AG08396 (cell line): ENCODE measurements at regions not wholly inside any gene's neighbourhood (a gene's known extent, or its start where the extent isn't known, plus 50 kb on each side); places are given as distances from the start of the nearest gene placed in this dataset.
"Not testable (repeated sequence)": the region's sequence is repeated elsewhere in the genome, so short reads cannot be mapped to it uniquely, and the experiment has no call there.

Experiments
- DNase-seq: peaks from one replicate; pipeline ENCODE4 v3.0.0; 2012; ENCODE audit warnings: low spot score, mixed read lengths

GRCh38 chr5:102554082-102554481 is 55.3 kb upstream of the SLCO6A1 start:
- DNase-seq, result no peak

DNA sequence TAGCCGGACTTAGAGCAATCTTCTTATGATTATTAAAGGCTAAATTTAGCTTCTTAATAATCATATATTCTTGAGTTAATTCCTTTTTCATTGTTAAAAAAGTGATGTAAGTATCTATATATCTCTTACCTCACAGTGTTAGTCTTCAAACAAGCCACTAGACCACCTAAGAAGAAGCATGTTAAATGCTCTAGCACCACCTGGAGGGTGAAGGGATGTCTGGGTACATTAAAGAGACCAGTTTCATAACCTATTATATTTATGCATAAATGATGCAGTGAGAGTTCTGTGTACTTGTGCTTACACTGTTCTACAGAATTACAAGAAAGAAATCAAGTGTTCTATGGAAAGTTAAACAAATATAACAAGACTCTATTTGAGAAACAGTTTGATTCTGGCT is 55.9 kb upstream of the SLCO6A1 start:
- no peak for DNase-seq

DNA sequence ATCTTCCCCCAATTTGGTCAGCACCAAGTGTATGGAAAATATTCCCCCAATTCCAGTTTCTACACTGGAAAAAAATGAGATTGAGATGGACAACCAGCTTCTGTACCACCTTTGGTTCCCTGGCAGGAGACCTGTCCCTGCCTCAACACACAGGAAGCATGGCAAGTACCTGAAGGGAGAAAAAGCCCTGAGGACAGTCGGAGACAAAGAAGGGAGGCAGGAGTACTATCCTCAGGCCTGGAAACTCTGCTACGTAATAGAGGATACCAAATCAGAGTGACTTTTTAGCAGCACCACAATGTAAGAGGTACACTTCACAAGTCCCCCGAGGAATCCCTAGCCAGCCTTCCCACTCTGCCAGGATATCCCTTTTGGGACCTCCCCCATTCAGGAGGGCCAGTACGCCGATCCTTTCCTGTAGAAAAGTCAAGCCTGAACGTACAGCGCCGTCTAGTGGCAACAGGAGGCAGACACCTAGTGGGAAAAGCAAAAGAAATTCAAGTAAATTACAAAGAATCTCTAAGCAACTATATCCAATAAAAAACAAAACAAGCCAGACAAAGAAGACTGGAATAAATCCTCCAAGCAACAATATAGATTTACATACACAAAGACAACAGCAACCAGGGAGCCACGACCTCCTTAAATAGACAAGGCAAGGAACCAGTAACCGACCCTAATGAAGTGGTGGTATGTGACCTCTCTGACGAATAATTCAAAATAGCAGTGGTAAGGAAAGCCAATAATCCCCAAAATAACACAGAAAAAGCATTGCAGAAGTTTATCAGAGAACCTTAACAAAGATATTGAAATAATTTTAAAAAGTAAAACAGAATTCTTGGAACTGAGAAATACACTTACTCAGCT is 63.3 kb upstream of the SLCO6A1 start:
- DNase-seq, result peak; percentile 7

GRCh38 chr5:102570747-102571146 is 71.9 kb upstream of the SLCO6A1 start:
- no peak for DNase-seq

DNA sequence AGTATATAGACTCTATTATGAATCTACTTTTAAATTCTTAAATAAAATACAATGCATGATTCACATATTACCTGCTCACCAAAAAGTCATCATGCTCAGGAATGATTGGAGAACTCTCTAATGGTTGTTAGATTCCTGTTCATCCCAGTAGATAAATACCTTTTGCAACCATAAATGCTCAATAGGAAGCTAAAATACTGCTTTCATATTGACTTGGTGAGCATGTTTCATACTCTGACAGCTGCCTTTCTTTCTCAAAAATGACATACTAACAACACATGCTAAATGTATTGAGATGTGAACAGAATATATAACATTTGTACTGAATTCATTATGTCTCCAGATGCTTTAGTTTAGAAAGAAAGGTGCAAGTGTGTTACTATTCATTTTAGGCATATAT is 79.6 kb upstream of the SLCO6A1 start:
- no peak for DNase-seq

DNA sequence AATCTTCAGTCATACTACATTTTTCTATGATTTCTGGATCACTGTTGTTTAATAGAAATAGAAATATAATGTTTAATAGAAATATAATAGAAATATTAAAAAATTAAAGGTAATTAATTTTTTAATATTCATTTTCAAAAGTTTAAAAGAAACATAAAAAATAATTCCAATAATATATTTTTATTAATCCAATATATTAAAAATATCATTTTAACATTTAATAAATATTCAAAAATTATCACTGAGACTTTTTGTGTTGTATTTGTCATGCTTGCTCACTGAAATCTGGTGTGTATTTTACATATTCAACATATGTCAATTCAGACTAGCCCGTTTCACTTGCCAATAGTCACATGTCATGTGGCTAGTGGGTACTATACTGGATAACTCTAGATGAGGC is 80.6 kb upstream of the SLCO6A1 start:
- DNase-seq, result no peak

DNA sequence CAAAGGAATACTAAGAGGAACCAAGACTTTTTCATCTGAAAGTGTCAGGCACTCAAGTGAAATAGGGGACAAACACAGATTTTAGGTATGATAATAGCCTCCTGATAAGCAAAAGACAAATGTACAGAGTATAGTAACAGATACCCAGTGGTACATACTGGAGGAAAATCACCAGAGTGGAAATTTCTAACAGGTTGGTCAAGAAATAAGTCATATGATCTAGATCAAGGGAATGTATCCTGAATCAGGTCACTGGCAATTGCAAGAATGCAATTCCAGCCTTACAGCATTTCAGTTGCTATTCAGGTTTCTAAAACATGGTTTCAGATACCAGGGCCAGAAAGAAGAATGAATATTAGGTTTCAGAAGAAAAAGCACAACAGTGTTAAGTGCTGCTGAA is 82.2 kb upstream of the SLCO6A1 start:
- DNase-seq, result no peak

- peak; percentile 4 for DNase-seq
These were observed 83.9 kb upstream of the SLCO6A1 start for GRCh38 chr5:102582696-102583095.

GRCh38 chr5:102583276-102584124 is 84.7 kb upstream of the SLCO6A1 start:
- peak; percentile 5 for DNase-seq

DNA sequence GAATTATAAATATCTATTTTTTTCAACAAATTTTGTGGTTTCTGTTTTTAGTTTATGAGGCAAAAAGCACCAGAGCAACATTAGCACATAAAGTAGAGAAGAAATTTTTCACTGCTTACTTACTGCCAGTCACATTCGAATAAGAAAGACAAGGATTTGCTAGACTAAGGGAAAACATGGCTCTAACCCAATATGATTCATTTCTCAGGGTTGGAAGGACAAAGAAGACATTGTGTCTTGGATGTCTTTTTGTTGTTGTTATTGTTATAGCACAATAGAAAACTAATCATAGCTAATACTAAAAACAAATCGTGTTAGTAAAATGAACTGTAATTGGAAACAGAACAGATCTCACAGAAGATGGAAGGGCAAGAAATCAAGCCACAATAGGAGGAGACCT is 90.9 kb upstream of the SLCO6A1 start:
- DNase-seq, result no peak

- no peak for DNase-seq
These were observed 91.7 kb upstream of the SLCO6A1 start for GRCh38 chr5:102590467-102590866.

GRCh38 chr5:102591650-102592049 is 92.8 kb upstream of the SLCO6A1 start:
- no peak for DNase-seq

GRCh38 chr5:102592586-102592985 is 93.8 kb upstream of the SLCO6A1 start:
- not testable (repeated sequence) for DNase-seq

- no peak for DNase-seq
These were observed 95.4 kb upstream of the SLCO6A1 start for GRCh38 chr5:102594192-102594591.

DNA sequence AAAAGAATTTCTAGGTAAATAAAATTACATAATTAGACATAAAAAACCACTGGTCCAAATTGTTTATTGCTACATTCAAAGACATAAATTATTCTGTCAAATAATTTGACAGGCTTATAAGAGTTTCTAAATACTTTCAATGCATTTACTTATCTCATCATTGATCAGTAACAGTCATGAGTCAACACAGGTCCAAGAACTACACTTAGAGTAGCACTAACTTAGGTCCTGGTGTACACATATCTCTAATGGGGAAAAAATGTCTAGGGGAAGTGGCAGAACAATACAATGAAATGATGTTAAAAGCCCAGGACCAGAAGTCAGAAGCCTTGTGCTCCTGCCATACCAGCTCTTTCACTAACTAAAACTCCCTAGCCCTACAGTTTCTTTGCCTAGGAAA is 96.5 kb upstream of the SLCO6A1 start:
- no peak for DNase-seq

DNA sequence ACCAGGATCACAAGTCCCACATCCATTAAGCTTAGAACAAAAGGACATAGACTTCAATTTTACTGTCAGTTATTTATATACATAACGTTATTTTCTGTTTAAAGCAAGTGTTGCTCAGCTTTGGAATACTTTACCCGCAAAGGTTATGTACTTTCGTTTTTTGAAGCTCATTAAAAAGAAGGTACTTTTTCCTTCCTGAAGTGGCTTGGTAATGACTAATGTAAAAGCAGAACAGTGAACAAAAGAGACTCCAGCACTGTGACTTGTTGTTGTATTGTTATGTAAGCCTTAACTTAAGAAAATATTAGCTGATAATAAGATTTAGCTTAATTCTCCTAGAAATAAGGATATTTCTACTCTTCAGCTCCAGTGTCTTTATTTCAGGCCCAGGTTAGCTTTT is 97.3 kb upstream of the SLCO6A1 start:
- no peak for DNase-seq

- DNase-seq, result no peak
These were observed 98.2 kb upstream of the SLCO6A1 start for GRCh38 chr5:102596951-102597350.

DNA sequence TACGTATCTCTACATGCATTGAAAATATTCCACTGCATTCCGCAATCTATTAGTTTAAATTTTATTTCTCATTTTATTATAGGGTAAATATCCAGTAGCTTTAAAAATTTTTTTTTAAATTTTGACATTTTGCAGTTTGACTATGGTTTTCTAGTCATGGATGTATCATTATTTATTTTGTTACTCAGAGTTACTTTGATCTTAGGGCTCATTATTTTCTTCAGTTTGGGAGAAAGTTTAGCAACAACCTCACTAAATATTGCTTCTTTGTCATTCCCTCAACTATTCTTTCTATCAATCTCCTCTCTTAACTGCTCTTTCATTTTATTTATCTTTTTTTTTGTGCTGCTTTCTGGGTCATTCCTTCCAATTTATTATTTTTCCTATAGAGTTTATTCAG is 100.5 kb upstream of the SLCO6A1 start:
- DNase-seq, result no peak

- no peak for DNase-seq
These were observed 102.2 kb upstream of the SLCO6A1 start for GRCh38 chr5:102600964-102601363.

DNA sequence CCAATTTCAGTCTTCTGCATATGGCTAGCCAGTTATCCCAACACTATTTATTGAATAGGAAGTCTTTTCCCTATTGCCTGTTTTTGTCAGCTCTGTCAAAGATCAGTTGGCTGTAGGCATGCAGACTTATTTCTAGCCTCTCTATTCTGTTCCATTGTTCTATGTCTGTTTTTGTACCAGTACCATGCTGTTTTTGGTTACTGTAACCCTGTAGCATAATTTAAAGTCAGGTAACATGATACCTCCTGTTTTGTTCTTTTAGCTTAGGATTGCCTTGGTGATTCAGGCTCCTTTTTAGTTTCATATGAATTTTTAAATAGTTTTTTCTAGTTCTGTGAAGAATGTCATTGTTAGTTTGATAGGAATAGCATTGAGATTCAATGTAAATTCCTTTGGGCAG is 104.9 kb upstream of the SLCO6A1 start:
- no peak for DNase-seq

DNA sequence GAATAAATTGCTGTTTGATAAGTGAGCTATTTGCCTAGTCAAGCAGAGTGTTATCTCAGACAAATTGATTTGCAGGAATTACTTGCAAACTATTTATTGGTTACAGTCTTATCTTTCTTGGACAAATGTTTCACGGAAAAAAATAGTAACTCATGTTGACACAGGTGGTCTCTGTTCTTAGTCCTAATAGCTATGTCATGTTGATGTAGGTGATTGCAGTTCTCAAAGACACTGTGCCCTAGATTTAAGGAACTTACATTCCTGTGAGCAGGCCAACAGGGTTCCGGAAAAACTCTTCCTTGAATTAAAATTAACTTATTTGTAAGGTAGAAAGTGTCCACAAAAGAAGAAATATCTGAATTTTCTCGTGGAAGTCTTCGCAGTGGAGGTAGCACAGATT is 109.6 kb upstream of the SLCO6A1 start:
- no peak for DNase-seq

DNA sequence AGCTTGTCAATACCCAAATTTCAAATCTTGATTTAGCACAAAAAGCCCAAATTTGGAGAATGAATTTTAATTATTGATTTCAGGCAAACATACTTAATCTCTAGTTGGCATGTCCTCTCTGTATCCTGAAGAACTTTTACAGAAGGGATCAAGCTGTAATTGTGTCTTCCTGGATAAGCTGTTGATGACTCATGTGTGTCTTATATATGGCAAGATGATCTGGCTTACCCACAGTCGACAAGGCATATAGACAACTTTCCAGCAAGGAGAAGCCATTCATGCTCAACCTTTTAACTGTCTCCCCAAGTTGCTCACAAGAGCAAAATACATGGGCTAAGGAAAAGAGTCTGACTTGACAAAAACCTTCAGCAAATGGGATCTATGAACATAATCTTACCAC is 112.5 kb upstream of the SLCO6A1 start:
- no peak for DNase-seq

- DNase-seq, result no peak
These were observed 114.9 kb upstream of the SLCO6A1 start for GRCh38 chr5:102613661-102614060.
